Vagina (tissue), 2 donors: ENCODE measurements at regions not wholly inside any gene's neighbourhood (a gene's known extent, or its start where the extent isn't known, plus 50 kb on each side); places are given as distances from the start of the nearest gene placed in this dataset.

Experiments
- DNase-seq, 2 donors: peaks; one replicate each; pipeline ENCODE4 v3.0.0-alpha.2; 2017; ENCODE audit errors: extremely low spot score in 2 of 2
- H3K27ac ChIP-seq: fragments of 200-600 bp; sonication (generic); one replicate; pipeline ENCODE4 v1.5.1; 2019
- H3K27me3 ChIP-seq: fragments of 200-600 bp; sonication (generic); one replicate; pipeline ENCODE4 v1.5.1; 2019
- H3K36me3 ChIP-seq, 2 donors: fragments of 200-600 bp; sonication (generic); one replicate each; pipeline ENCODE4 v1.5.1; 2017 to 2019
- H3K4me1 ChIP-seq: fragments of 200-600 bp; sonication (generic); one replicate; pipeline ENCODE4 v1.5.1; 2019
- H3K4me3 ChIP-seq, 2 donors: fragments of 200-600 bp; sonication (generic); 1 replicate in 1 of 2; 2 replicates in 1 of 2; pipeline ENCODE4 v1.5.1; 2016 to 2019
- H3K9me3 ChIP-seq: fragments of 200-600 bp; sonication (generic); one replicate; pipeline ENCODE4 v1.5.1; 2019
- POLR2A ChIP-seq, 2 donors: fragments of 450-650 bp; IDR thresholded peaks; one replicate each; pipeline ENCODE4 v1.6.1; 2017; ENCODE audit warnings: antibody characterized with exemption in 2 of 2, mild to moderate bottlenecking in 2 of 2, moderate library complexity in 2 of 2
- POLR2AphosphoS5 ChIP-seq, 2 donors: sonication (generic); formaldehyde crosslinking; IDR thresholded peaks; one replicate each; pipeline ENCODE4 v1.9.0; 2017; ENCODE audit warnings: antibody characterized with exemption in 2 of 2, mild to moderate bottlenecking in 2 of 2, low read depth in 1 of 2; ENCODE audit not compliant: insufficient read depth in 1 of 2
- intact Hi-C: fragments of 100-400 bp; cut with DNase I; formaldehyde crosslinking; loops from one replicate; pipeline ENCODE4 v1.15.1; 2023
- TF ChIP-seq, protein P1 (sequence below), 3 experiments: fragments of 450-650 bp in 2 of 3; fragments of 200-600 bp in 1 of 3; sonication (generic) in 1 of 3; IDR thresholded peaks; one replicate each; pipeline ENCODE4 v1.5.1; 2017 to 2019; ENCODE audit warnings: antibody characterized with exemption in 3 of 3, mild to moderate bottlenecking in 2 of 3, moderate library complexity in 2 of 3

DNA sequence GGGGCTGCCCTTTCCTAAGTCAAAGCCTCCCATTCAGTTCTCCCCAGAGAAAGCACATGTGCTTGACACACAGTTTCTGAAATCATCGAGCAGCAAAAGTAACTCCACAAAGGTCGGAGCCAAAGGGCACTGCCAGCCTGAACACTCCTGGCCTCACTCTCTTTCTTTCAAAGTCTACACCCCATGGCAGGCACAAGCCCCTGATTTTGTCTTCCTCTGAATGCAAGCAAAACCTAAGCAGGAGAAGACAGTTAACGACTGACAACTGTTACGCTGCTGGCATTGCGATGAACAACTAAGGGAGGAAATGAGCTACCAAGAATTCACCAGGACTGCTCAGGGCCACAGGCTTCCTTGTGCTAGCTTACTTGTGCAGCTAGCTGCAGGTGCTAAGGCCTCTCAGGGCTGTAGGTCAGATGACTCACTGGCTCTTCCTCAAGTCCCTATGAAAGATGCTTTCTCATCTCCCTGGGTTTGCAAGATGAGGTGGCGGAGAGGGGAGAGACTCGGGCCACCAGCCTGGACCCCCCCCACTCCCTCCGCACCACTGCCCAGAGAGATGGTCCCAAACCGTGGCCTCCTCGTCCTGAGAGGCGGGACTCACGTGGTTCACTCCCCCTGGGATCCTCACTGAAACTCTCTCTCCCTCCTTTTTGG, 208.2 kb downstream of the DLL1 start:
- Histone ChIP-seq H3K27me3 (no peaks in the 10 kb centered on the region), H3K9me3 (no peaks in the 10 kb centered on the region), H3K4me3 (no peak overlapping the region), H3K36me3 (no peaks in the 10 kb centered on the region), H3K27ac (no peak overlapping the region), H3K4me1 (no peaks in the 10 kb centered on the region)
- no peak for TF ChIP-seq POLR2A (IDR thresholded peaks at IDR 0.05)
- TF ChIP-seq, protein P1, sequence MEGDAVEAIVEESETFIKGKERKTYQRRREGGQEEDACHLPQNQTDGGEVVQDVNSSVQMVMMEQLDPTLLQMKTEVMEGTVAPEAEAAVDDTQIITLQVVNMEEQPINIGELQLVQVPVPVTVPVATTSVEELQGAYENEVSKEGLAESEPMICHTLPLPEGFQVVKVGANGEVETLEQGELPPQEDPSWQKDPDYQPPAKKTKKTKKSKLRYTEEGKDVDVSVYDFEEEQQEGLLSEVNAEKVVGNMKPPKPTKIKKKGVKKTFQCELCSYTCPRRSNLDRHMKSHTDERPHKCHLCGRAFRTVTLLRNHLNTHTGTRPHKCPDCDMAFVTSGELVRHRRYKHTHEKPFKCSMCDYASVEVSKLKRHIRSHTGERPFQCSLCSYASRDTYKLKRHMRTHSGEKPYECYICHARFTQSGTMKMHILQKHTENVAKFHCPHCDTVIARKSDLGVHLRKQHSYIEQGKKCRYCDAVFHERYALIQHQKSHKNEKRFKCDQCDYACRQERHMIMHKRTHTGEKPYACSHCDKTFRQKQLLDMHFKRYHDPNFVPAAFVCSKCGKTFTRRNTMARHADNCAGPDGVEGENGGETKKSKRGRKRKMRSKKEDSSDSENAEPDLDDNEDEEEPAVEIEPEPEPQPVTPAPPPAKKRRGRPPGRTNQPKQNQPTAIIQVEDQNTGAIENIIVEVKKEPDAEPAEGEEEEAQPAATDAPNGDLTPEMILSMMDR (IDR thresholded peaks at IDR 0.05) = no peak
- no peak for TF ChIP-seq POLR2AphosphoS5 (IDR thresholded peaks at IDR 0.05; ENCODE audit: insufficient read depth in 1 of 2, low read depth in 1 of 2)
- intact Hi-C loops = no loop called here
- no peak for DNase-seq

DNA sequence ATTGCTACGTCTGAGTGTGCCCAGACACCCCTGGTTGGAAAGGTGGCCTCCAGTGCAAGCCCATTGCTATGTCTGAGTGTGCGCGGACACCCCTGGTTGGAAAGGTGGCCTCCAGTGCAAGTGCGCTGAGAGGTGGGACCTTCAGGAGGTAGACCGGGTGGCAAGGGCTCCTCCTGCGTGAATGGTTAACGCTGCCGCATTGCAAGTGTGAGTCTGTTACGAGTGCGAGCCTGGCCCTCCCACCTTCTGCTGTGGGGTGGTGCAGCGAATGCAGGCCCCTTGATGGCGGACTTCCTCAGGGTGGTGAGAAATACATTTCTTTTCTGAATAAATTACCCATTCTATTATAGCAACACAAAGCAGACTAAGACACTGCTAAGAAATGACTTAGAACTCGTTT, 208.8 kb downstream of the DLL1 start:
- Histone ChIP-seq H3K9me3 (no peaks in the 10 kb centered on the region), H3K27ac (no peak overlapping the region), H3K4me1 (no peaks in the 10 kb centered on the region), H3K4me3 (no peak overlapping the region), H3K27me3 (no peaks in the 10 kb centered on the region), H3K36me3 (no peaks in the 10 kb centered on the region)
- TF ChIP-seq, protein P1 (IDR thresholded peaks at IDR 0.05) = no peak
- TF ChIP-seq POLR2AphosphoS5 (IDR thresholded peaks at IDR 0.05; ENCODE audit: insufficient read depth in 1 of 2, low read depth in 1 of 2) (no peak), POLR2A (IDR thresholded peaks at IDR 0.05) (no peak)
- DNase-seq = no peak
- intact Hi-C loops = no loop called here

DNA sequence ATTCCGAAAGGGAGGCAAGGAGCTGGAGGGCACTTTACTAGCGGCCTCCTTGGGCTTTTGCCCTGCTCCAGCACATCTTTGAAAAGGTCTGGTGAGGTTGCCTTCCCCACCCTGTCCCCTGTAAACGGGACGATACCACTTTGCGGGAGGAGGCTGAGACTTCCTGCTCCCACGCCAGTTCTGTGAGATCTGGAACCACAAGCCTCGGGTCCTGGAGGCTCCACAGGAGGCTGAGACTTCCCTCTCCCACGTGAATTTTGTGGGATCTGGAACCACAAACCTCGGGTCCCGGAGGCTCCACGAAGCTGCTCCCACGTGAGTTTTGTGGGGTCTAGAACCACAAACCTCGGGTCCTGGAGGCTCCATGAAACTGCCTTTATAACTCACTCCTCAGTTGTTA, 209.3 kb downstream of the DLL1 start:
- TF ChIP-seq POLR2AphosphoS5 (IDR thresholded peaks at IDR 0.05; ENCODE audit: insufficient read depth in 1 of 2, low read depth in 1 of 2) (no peak), POLR2A (IDR thresholded peaks at IDR 0.05) (no peak)
- TF ChIP-seq, protein P1 (IDR thresholded peaks at IDR 0.05) = no peak
- no peaks in the 10 kb centered on the region for H3K4me1 ChIP-seq
- no peaks in the 10 kb centered on the region for H3K27me3 ChIP-seq
- intact Hi-C loops = no loop called here
- H3K9me3 ChIP-seq = no peaks in the 10 kb centered on the region
- H3K4me3 ChIP-seq = no peak overlapping the region
- no peak for DNase-seq
- no peaks in the 10 kb centered on the region for H3K36me3 ChIP-seq
- no peak overlapping the region for H3K27ac ChIP-seq

DNA sequence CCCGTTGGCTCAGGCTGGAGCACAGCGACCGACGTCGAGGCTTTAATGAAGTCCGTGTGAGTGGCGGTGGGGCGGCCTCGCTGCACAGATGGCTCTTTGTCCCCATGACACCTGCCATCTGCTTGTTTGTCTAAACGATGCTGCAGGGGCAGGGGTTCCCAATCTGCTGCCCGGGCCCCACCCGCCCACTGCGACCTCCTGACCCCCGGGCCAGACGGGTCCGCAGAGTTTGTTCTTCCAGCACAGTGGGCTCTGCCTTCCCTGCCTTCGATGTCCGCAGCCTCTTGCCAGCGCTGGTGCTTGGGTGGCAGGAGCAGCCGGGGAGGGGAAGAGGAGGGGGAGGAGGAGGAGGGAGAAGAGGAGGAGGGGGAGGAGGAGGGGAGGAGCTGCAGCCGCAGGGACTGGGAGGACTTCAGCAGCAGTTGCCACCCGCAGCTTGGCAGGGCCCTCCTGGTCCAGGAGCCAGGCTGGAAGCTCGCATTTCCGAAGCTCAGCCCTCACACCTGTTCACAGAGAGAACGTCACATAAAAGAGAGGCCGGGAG, 210.0 kb downstream of the DLL1 start:
- DNase-seq = no peak
- Histone ChIP-seq H3K36me3 (no peaks in the 10 kb centered on the region), H3K4me3 (no peak overlapping the region), H3K27me3 (no peaks in the 10 kb centered on the region), H3K9me3 (no peaks in the 10 kb centered on the region), H3K4me1 (no peaks in the 10 kb centered on the region), H3K27ac (no peak overlapping the region)
- TF ChIP-seq POLR2A (IDR thresholded peaks at IDR 0.05) (no peak), POLR2AphosphoS5 (IDR thresholded peaks at IDR 0.05; ENCODE audit: insufficient read depth in 1 of 2, low read depth in 1 of 2) (no peak)
- TF ChIP-seq, protein P1 (IDR thresholded peaks at IDR 0.05) = no peak
- intact Hi-C loops = no loop called here

DNA sequence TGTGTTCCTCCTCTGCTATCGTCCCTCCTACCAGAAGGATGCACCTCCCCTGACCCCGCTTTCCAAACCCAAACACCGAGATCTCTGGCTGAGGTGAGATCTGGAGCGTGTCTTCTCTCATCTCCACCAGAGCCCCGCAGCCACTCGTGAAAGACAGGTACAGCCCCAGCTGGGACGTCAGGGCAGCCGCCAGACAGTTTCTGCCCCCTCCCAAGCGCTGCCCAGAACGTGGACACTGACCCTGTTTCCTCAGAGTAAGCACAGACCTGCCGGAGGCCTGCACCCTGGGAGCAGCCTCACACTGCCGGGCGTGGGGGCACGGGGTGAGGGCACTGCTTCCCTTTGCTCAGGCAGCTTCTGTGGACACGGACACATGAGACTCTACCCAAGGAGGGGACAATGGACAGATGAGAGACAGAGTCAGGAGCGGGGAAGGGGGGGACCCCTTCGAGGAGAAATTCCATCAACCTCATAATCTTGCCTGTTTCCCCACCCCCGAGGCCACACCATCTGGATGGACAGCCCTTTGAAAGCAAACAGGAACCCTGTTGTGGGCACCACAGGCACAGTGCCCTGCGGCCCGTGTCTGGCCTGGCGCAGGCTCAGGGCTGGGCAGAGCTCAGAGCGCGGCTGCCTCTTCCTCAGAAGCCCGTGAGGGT, 210.6 kb downstream of the DLL1 start:
- H3K4me3 ChIP-seq = no peak overlapping the region
- no peak overlapping the region for H3K27ac ChIP-seq
- intact Hi-C loops = no loop called here
- H3K27me3 ChIP-seq = no peaks in the 10 kb centered on the region
- no peaks in the 10 kb centered on the region for H3K4me1 ChIP-seq
- TF ChIP-seq, protein P1 (IDR thresholded peaks at IDR 0.05) = no peak
- TF ChIP-seq POLR2A (IDR thresholded peaks at IDR 0.05) = no peak
- TF ChIP-seq POLR2AphosphoS5 (IDR thresholded peaks at IDR 0.05; ENCODE audit: insufficient read depth in 1 of 2, low read depth in 1 of 2) = no peak
- DNase-seq = no peak
- no peaks in the 10 kb centered on the region for H3K36me3 ChIP-seq
- H3K9me3 ChIP-seq = no peaks in the 10 kb centered on the region
